Loucy (cell line): ENCODE measurements at regions not wholly inside any gene's neighbourhood (a gene's known extent, or its start where the extent isn't known, plus 50 kb on each side); places are given as distances from the start of the nearest gene placed in this dataset.
"Not testable (repeated sequence)": the region's sequence is repeated elsewhere in the genome, so short reads cannot be mapped to it uniquely, and the experiment has no call there.

Experiments used
- H2AFZ ChIP-seq: fragments of 200-600 bp; sonication (generic); 2 replicates; pipeline ENCODE4 v1.6.0; 2016; ENCODE audit warnings: antibody characterized with exemption, mild to moderate bottlenecking, low read length, moderate library complexity
- H3F3A ChIP-seq: fragments of 200-600 bp; 2 replicates; pipeline ENCODE4 v1.6.0; 2016; ENCODE audit warnings: antibody characterized with exemption, low read depth, mild to moderate bottlenecking
- H3K27me3 ChIP-seq: fragments of 200-600 bp; sonication (generic); 2 replicates; pipeline ENCODE4 v1.6.1; 2014; ENCODE audit warnings: low read length, mild to moderate bottlenecking; ENCODE audit not compliant: insufficient read depth, poor library complexity, severe bottlenecking
- H3K36me3 ChIP-seq: fragments of 200-600 bp; sonication (generic); 2 replicates; pipeline ENCODE4 v1.6.1; 2016; ENCODE audit warnings: low read length; ENCODE audit not compliant: insufficient read depth
- H3K4me1 ChIP-seq: fragments of 200-600 bp; sonication (generic); 2 replicates; pipeline ENCODE4 v1.5.1; 2014; ENCODE audit warnings: low read length, mild to moderate bottlenecking; ENCODE audit not compliant: insufficient read depth, poor library complexity, severe bottlenecking
- H3K4me2 ChIP-seq: fragments of 200-600 bp; sonication (generic); 2 replicates; pipeline ENCODE4 v1.6.0; 2014; ENCODE audit warnings: antibody characterized with exemption, low read length, low read depth, mild to moderate bottlenecking; ENCODE audit not compliant: poor library complexity, severe bottlenecking
- H3K4me3 ChIP-seq: fragments of 200-600 bp; sonication (generic); 2 replicates; pipeline ENCODE4 v1.5.1; 2014; ENCODE audit warnings: low read length, mild to moderate bottlenecking, mixed read lengths; ENCODE audit not compliant: poor library complexity, severe bottlenecking
- H3K79me2 ChIP-seq: fragments of 200-600 bp; sonication (generic); 2 replicates; pipeline ENCODE4 v1.6.1; 2014; ENCODE audit warnings: low read length; ENCODE audit not compliant: insufficient read depth
- H3K9ac ChIP-seq: fragments of 200-600 bp; sonication (generic); 2 replicates; pipeline ENCODE4 v1.6.0; 2014; ENCODE audit warnings: mild to moderate bottlenecking, low read depth, low read length, moderate library complexity; ENCODE audit not compliant: poor library complexity, severe bottlenecking
- H3K9me2 ChIP-seq: fragments of 200-600 bp; sonication (generic); replicated peaks from 2 replicates; pipeline ENCODE4 v1.6.1; 2016; ENCODE audit warnings: low read depth, low read length, mixed read lengths
- H3K9me3 ChIP-seq: fragments of 200-600 bp; sonication (generic); 2 replicates; pipeline ENCODE4 v1.6.1; 2014; ENCODE audit warnings: mild to moderate bottlenecking, antibody characterized with exemption, low read length, low read depth; ENCODE audit not compliant: insufficient read depth
- H4K20me1 ChIP-seq: fragments of 200-600 bp; sonication (generic); 2 replicates; pipeline ENCODE4 v1.6.0; 2014; ENCODE audit warnings: antibody characterized with exemption, low read length, mild to moderate bottlenecking; ENCODE audit not compliant: insufficient read depth, poor library complexity, severe bottlenecking
- EZH2phosphoT487 ChIP-seq: fragments of 200-600 bp; IDR thresholded peaks from 2 replicates; pipeline ENCODE4 v1.6.1; 2018; ENCODE audit warnings: antibody characterized with exemption, mild to moderate bottlenecking, moderate library complexity, borderline replicate concordance
- TF ChIP-seq, protein P1 (sequence below): fragments of 200-600 bp; sonication (generic); conservative IDR thresholded peaks from 2 replicates; pipeline ENCODE4 v1.5.1; 2014; ENCODE audit warnings: mild to moderate bottlenecking, antibody characterized with exemption, low read length

DNA sequence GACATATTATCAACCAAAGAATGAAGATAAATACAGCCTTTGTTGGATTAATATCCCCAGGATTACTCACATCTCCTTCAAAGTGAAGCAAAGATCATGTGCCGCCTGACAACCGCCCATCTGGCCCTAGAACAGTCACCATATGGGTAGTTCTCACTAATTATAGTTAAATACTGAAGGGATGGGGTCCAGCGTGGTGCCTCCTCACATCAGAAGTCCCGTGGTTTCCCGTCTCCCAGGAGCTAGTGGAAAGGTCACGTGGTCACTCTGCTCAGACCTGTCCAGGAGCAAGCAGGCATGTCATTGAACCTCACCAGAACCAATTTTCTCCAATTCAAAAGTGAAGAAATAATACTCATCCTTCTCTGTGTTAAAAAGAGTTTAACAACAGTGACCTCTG lies 434.5 kb downstream of the SHISA9 start:
- no peaks in the 10 kb centered on the region for H3F3A ChIP-seq
- H3K36me3 ChIP-seq: no peaks in the 10 kb centered on the region
- H3K4me1 ChIP-seq: no peaks in the 10 kb centered on the region
- no peak overlapping the region for H2AFZ ChIP-seq
- TF ChIP-seq, protein P1, sequence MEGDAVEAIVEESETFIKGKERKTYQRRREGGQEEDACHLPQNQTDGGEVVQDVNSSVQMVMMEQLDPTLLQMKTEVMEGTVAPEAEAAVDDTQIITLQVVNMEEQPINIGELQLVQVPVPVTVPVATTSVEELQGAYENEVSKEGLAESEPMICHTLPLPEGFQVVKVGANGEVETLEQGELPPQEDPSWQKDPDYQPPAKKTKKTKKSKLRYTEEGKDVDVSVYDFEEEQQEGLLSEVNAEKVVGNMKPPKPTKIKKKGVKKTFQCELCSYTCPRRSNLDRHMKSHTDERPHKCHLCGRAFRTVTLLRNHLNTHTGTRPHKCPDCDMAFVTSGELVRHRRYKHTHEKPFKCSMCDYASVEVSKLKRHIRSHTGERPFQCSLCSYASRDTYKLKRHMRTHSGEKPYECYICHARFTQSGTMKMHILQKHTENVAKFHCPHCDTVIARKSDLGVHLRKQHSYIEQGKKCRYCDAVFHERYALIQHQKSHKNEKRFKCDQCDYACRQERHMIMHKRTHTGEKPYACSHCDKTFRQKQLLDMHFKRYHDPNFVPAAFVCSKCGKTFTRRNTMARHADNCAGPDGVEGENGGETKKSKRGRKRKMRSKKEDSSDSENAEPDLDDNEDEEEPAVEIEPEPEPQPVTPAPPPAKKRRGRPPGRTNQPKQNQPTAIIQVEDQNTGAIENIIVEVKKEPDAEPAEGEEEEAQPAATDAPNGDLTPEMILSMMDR: no peak
- no peak for TF ChIP-seq EZH2phosphoT487
- no peak overlapping the region for H3K4me3 ChIP-seq
- no peak overlapping the region for H3K4me2 ChIP-seq
- no peaks in the 10 kb centered on the region for H3K27me3 ChIP-seq
- no peaks in the 10 kb centered on the region for H4K20me1 ChIP-seq
- H3K9me3 ChIP-seq: no peaks in the 10 kb centered on the region
- no peaks in the 10 kb centered on the region for H3K79me2 ChIP-seq
- no peaks in the 10 kb centered on the region for H3K9me2 ChIP-seq
- no peak overlapping the region for H3K9ac ChIP-seq

DNA sequence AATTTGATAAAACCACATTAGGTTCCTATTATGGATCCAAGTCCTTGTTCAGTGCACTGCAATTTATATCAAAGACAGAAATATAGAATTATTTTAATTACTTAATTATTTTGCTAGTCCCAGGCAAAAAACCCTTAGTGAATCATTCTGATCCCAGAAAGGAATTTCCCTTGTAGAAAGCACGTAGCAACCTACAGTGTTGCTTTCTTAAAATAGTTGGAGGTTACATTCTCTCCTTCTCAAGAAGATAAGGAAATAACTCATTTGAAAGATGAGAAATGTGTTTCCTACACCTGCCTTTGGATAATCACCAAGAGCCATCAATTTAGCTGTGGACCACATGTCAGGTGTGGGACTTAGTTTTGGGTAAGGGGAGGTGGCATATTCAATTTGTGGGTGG lies 434.9 kb downstream of the SHISA9 start:
- no peaks in the 10 kb centered on the region for H3K79me2 ChIP-seq
- no peaks in the 10 kb centered on the region for H3K4me1 ChIP-seq
- H3K4me3 ChIP-seq: no peak overlapping the region
- no peak overlapping the region for H2AFZ ChIP-seq
- no peaks in the 10 kb centered on the region for H3K36me3 ChIP-seq
- H3F3A ChIP-seq: no peaks in the 10 kb centered on the region
- no peaks in the 10 kb centered on the region for H3K9me2 ChIP-seq
- no peak overlapping the region for H3K9ac ChIP-seq
- no peaks in the 10 kb centered on the region for H3K27me3 ChIP-seq
- no peak for TF ChIP-seq EZH2phosphoT487
- TF ChIP-seq, protein P1: no peak
- H4K20me1 ChIP-seq: no peaks in the 10 kb centered on the region
- H3K4me2 ChIP-seq: no peak overlapping the region
- H3K9me3 ChIP-seq: no peaks in the 10 kb centered on the region

DNA sequence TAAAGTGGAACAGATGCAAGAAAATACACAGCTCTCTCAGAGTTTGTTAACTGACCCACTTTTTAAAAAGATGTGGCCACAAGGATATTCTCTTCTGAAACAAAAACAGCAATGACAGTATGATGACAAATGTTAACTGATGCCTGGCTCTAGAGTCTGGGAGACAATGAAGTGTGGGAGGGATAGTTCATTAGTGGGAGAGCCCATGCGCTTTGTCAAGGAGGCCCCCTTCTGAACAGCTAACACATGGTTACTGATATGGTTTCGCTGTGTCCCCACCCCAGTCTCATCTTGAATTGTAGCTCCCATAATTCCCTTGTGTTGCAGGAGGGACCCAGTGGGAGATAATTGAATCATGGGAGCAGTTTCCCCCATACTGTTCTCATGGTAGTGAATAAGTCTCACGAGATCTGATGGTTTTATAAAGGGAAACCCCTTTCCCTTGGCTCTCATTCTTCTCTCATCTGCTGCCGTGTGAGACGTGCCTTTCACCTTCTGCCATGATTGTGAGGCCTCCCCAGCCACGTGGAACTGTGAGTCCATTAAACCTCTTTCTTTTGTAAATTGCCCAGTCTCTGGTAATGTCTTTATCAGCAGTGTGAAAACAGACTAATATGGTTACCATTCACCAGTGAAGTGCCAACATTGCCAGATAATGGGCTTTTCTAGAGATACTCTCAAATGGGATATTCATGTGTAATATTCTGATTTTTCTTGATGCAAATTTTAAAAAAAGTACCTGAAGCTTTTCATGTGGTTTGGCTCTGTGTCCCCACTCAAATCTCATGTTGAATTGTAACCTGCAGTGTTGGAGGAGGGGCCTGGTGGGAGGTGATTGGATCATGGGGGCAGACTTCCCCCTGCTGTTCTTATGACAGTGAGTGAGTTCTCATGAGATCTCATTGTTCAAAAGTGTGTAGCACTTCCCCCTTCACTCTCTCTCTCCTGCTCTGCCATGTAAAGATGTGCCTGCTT lies 435.8 kb downstream of the SHISA9 start:
- not testable (repeated sequence) for H3K9me3 ChIP-seq, H3K4me3 ChIP-seq, H3K9me2 ChIP-seq, H3K36me3 ChIP-seq, H3K4me1 ChIP-seq, H3F3A ChIP-seq, H3K9ac ChIP-seq, H4K20me1 ChIP-seq, H3K27me3 ChIP-seq, H2AFZ ChIP-seq, H3K4me2 ChIP-seq, H3K79me2 ChIP-seq

DNA sequence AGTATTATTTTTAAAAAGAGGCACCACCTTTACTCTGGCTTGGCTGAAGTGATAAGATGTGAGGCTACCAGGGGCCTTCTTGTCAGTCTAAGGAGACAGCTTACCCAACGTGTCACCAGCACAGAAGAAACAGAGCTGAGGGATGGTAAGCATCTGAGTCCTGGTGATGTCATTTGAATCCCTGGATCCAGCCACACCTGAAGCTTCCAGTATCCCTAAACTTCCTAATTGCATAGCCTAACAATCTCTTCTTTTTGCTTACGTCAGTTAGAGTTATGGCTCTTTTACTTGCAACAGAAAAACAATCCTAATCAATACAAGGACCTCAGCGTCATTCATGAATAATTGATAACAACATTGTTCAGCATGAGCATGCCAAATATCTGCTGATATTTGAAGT lies 436.6 kb downstream of the SHISA9 start:
- no peak for TF ChIP-seq EZH2phosphoT487
- TF ChIP-seq, protein P1: no peak
- no peak overlapping the region for H3K4me3 ChIP-seq
- H3K4me1 ChIP-seq: no peaks in the 10 kb centered on the region

More for the DNA sequence above, 436.6 kb downstream of the SHISA9 start:
- Histone ChIP-seq H3K79me2 (no peaks in the 10 kb centered on the region), H3K9ac (no peak overlapping the region), H3K27me3 (no peaks in the 10 kb centered on the region), H3K9me2 (no peaks in the 10 kb centered on the region), H3K9me3 (no peaks in the 10 kb centered on the region), H3K4me2 (no peak overlapping the region), H3K36me3 (no peaks in the 10 kb centered on the region), H2AFZ (no peak overlapping the region), H3F3A (no peaks in the 10 kb centered on the region), H4K20me1 (no peaks in the 10 kb centered on the region)
